ENCODE measurements at regions not wholly inside any gene's neighbourhood (a gene's known extent, or its start where the extent isn't known, plus 50 kb on each side); places are given as distances from the start of the nearest gene placed in this dataset.

DNA sequence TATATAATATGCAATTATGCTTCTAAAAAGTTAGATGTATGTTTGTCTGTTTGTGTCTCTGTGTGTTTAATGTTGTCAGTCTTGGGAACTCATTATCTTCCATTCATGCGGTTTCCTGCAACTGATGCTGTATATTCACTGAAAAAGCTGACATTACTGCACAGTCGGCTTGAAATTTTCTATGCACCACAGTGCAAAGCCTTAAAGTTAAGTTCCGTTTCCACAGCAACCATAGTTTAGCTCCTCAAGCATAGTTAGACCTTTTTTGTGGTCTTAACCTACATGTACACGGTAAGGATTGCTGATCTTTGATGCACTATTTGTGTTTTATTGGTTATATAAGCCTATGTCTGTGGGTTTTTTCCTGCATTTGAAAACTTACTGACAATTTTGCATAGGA, 309.4 kb downstream of the KCNC2 start:
- intact Hi-C loops (cut with micrococcal nuclease): no loop called here

DNA sequence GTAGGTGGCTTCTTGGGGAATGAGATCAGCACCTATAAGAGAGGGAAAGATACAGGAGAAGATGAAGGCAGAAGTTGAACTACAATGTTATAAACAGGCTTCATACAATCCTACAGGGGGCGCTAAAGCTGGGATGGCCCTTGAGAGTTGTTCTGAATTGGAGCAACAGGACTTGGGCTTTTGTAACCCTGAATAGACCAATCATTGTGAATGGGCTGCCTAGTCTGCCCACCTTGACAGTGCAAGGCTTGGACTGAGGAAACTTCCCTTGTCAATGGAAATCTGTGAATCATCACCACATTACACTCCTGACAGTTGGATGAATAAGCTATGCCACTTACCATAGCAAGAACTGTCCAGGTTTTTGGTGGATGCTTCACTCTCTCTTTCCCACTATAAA, 306.1 kb downstream of the KCNC2 start:
- intact Hi-C loops (cut with micrococcal nuclease): no loop called here

DNA sequence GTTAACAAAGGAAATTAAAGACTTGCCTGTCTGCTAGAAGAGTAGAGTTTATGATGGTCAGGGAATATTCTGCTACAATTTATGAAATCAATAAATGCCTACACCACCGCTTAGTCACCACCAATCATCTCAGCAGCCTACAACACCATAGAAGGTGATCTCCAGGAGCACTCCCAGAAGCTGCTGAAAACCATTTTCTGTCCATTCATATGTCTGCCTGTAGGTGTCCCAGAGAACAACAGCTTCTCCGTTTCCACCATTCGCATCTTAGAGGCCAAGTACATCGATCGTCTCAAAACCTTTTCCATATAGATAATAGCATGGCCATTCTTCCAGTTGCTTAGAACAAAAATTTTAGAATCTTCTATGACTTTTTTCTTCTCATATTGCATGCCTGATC, 303.4 kb downstream of the KCNC2 start:
- intact Hi-C loops (cut with micrococcal nuclease): no loop called here

DNA sequence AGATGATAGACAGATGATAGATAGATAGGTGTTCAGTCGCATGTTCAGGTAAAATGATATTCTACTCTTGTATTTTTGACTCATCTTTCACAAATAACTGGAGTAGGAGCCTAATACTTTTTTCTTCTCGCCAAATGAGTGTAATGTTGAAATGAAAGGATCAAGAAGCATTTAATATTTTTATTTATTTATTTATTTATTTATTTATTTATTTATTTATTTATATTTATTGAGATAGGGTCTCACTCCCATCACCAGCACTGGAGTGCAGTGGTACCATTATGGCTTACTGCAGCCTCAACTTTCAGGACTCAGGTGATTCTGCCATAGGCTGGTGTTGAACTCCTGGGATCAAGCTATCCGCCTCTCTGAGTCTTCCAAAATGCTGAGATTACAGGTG, 298.8 kb downstream of the KCNC2 start:
- intact Hi-C loops (cut with micrococcal nuclease): no loop called here

DNA sequence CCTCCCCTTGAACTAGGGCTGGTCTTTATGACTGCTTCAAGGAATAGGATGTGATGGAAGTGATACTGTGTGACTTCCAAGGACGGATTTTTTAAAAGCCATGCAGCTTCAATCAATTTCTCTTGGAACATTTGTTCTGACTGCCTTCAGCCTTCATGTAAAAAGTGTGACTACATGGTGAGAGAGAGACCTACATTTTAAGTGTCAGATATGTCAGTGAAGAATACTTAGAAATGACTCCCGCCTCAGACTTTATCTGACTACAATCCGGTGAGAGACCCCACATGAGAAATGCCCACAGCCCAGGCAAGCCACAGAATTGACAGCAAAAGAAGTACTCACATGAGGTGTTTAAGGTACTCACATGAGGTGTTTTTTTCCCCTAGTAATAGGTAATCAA, 295.3 kb downstream of the KCNC2 start:
- intact Hi-C loops (cut with micrococcal nuclease): no loop called here

DNA sequence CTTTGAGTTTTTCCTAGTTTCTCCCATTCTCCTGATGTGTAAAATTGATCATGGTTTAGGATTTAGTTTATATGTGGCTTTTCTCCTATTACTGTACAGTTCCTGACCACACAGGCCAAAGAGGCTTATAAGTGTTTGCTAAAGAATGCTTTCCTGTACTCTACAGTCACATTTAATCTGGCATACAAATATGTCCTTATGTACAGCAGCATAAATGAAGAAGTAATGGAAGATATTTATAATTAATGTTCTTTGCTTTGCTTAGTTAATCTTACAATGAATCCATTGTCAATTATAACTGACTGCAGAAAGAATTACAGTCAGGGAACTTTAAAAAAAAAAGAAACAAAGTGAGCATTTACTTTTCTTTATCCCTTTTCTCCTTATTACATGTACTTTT, 293.9 kb downstream of the KCNC2 start:
- intact Hi-C loops (cut with micrococcal nuclease): no loop called here

DNA sequence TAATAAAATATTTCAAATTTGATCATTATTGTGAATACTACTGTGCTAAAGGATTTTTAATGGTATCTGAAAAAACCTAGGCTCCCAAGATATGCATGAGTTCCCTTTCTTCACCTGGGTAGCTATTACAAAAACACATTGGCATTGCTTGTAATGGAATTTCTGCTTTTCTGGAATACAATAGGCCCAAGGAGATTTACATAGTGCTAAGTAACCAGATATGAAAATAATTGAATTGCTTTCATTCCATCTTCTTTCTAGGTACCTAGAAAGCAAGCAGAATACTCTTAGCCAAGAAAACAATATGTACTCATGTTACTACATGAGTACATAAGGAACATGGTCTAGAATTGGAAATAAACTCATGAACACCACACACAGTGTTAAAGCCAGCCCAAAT, 291.9 kb downstream of the KCNC2 start:
- intact Hi-C loops (cut with micrococcal nuclease): no loop called here

DNA sequence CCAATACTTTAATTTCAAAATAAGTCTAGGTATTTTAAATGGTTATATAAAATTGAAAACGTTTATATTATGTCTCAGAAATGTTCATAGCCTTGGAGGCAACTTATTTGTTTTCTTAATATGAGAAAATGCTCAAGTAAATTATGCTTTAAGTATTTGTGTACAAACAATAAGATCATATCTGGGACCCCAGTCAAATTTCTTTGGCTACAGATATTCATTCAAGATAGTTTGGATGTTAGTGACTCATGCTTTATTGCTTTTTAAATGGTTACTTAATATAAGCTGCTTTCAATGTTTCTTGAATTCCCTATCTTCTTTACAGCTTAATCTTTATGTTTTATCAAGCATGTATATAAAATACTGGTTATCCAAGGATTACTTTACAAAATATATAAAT, 291.3 kb downstream of the KCNC2 start:
- intact Hi-C loops (cut with micrococcal nuclease): no loop called here

DNA sequence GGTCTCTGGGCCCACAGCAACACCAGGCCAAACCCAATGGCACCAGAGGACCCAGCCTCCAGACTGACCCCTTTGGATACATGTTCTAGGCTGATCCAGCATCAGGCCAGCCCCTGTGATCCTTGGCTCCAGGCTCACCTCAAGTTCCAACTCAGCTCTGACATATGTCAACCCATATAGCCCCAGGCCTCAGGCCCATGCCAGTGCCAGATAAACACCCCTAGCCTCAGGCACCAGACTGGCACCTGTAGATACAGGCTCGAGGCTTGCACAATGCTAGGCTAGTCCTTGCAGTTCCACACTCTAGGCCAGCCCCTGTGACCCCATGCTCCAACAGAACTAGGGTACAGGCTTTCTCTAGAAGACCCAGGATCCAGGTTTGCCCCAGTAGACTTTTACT, 287.5 kb downstream of the KCNC2 start:
- intact Hi-C loops (cut with micrococcal nuclease): no loop called here

DNA sequence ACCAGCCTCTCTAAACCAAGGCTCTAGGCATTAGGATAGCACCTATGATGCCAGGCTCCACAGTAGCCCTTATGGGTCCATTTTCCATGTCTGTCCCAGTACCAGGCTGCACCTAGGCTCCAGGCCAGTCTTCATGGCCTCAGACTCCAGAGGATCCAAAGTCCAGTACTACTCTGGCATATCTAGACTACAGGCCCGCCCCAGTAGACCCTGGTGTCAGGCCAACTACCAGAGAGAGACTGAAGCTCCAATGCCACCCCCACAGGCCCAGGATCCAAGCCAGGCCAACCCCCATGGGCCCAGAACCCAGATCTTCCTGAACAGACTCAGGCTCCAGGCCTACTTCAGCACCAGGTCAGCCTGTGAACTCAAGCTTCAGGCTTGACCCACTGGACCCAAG, 287.0 kb downstream of the KCNC2 start:
- intact Hi-C loops (cut with micrococcal nuclease): no loop called here

DNA sequence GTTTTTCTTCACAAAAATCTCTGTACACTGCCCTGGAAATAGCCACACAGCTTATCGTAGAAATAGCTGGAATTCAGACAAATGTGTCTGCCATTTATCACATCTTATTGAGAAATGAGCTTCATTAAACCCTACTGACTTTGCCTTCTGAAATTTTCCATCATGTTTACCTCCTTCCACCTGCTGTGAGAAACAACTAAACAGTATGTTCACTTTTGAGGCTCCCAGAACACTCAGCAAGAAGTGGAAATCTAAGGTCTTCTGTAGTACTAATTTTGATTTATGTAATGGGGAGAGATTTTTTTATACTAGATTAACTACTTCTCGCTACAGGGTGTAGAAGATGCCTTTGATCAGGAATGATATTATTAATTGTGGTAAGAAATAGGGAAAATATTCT, 268.0 kb downstream of the KCNC2 start:
- intact Hi-C loops (cut with micrococcal nuclease): no loop called here

DNA sequence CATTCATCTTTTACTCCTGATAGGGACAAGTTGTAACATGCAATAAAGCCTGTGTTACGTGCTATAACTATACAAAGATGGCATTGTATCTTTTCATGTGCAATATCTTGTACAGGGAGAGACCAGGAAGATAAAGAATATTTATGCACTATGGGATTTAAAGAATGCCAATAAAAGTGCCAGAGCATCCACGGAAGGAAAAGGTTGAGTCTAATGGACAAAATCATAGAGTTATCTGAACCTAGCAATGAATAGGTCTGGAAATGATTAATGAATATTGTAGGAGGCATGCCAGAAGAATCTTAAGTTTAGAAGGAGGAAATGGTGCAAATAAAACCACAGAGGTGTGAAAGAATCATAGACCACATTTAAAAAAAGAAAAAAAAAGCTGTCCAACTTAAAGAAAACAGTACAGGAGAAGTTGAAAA, 263.9 kb downstream of the KCNC2 start:
- intact Hi-C loops (cut with micrococcal nuclease): no loop called here

DNA sequence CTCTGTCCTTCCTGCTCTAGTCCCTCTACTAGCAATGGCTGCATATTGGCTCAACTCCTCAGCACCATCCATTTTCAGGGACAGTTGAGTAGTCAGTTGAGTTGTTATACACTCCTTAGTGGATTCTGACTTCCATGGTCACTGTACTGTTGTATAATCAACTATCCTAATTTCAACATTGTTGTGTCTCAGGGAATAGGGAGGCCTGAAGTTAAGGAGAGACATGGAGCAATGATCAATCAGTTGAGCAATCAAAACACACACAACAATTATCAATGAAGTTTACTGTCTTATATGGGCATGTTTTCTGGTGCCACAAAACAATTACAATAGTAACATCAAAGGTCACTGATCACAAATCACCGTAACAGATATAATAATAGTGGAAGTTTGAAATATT, 255.9 kb downstream of the KCNC2 start:
- intact Hi-C loops (cut with micrococcal nuclease): no loop called here

DNA sequence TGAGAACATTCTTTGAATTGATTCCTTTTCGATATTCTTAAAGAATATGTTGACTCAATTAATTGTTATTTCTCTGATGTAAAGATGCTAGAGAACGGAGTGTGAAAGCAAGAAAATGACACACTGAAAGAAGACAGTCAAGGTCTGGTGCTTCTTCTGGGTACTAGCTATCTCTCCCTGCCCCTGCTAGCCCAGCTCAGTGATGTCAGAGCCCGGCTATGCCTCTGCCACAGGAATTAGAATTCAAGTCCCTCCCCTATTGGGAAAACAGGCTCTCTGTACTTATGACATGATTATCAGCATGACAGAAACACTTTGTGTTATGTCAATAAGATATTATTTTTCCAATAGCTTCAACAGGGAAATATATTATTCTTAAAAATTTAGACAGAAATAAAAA, 252.4 kb downstream of the KCNC2 start:
- intact Hi-C loops (cut with micrococcal nuclease): no loop called here

DNA sequence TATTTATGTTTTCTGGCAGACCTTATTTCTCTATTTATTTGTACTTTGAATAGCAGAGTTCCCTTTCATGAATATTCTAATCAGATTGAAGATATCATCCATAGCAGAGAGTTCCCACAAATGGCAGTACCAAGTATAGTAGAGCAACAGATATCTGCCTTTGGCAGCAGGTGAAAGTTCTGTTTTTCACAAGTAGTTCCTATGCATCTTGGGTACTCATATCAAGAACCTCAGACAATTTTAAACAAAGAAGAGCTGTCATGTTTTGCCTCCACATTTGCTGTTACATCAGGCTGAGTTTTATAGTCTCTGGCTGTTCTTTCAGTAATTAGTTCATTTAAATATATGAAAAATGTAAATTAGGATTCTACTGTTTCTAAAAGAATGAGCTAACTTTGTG, 252.0 kb downstream of the KCNC2 start:
- intact Hi-C loops (cut with micrococcal nuclease): no loop called here

DNA sequence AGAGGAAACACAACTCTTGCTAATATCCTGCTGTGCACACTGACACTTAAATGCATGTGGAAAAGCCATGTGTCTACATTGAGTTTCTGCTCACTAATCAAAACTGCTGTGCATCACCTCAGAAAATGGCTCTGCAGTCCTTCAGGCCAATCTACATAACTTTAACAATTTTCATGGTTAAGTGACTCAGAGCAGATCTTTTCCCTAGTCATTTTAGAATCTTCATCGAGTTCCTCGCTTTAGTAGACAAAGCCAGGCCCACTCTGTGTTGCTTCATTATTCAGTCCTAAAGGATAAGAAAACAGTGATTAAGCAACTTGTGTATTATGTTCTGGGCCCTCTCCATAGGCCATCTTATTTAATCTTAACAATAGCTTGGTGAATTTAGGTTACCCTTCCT, 250.0 kb downstream of the KCNC2 start:
- intact Hi-C loops (cut with micrococcal nuclease): no loop called here

DNA sequence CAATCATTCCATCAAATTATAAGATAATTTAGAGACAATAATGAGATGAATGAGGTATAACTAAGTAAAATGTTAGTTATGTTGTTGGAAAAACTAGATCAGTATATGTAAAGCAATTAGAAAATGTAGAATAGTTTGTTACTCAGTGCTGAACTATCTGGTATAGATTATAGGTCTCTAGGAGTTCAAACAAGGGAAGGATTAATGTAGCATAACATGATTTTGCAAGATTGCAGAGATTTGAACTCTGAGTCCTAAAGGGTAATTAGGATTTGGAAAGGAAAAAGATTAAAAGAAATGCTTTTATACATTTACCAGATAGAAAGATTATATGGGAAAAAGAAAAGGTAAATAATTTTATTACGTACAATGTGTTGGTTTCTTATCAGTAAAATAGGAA, 246.3 kb downstream of the KCNC2 start:
- intact Hi-C loops (cut with micrococcal nuclease): no loop called here

DNA sequence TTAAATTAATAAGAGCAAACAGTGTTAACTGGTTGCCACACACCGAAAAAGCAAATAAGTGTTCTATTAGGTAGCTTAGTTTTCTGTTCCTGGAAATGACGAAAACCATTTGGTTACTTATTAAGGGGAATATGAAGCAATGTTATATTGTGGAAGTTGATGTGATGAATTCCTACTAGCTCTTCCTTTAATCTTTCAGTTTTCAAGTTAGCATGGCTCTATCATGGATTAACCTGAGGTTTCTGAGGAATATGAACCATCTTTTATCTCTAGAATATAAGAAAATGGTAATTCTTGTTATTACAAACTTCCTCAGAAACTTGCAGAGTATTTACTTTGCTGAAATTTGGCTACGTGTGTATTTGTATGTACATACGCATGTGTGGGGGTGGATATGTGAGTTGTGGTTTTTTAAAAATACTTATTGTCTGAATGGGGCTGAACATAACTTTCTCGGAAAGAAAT, 245.7 kb downstream of the KCNC2 start:
- intact Hi-C loops (cut with micrococcal nuclease): no loop called here

DNA sequence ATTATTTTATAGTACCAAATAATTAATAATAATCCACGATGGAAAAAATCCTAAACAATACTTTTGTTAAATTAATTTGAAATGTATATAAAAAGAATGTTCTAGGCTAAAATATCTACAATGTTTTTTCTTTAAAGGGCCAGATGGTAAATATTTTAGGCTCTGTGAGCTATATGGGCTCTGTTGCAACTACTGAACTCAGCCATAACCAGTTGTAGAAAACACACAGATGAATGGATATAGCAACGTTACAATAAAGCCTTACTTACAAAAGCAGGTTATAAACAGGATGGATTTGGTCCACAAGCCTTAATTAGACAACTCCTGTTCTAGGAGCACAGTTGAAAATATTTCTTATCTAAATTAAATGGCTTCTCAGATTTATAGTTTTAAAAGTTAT, 245.2 kb downstream of the KCNC2 start:
- intact Hi-C loops (cut with micrococcal nuclease): no loop called here

DNA sequence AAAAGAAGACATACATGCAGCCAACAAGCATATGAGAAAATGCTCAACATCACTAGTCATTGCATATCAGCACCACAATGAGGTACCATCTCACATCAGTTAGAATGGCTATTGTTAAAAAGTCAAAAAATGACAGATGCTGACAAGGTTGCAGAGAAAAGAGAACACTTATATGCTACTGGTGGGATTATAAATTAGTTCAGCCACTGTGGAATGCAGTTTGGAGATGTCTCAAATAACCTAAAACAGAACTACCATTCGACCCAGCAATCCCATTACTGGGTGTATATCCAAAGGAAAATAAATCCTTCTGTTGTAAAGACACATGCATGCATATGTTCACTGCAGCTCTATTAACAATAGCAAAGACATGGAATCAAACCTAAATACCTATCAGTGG, 238.4 kb downstream of the KCNC2 start:
- intact Hi-C loops (cut with micrococcal nuclease): no loop called here

DNA sequence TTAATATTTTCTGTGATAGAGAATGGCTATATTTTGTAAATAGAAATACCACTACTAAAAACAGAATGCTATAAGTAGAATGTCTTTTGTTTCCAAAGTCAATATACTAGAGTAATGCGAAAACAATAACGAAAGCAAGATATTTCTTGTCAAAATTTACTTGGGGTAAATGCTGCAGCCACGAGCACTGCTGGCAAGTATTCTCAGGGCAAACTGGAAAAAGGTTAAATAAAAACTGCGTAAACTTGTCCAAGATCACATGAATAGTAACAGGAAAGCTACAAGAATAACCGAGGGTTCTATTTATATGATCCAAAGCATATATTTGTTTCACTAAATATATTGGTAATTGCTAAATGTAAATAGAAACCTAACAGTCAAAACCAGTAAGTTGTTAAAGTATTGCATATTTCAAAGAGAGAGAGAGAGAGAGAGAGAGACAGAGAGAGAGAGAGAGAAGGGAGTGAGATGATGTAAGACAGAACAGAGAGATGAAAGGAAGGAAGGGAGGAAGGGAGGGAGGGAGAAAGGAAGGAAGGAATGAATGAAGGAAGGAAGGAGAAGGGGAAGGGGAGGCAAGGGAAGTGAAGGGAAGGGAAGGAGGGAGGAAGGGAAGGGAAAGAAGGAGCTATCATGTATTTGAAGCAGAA, 231.7 kb downstream of the KCNC2 start:
- intact Hi-C loops (cut with micrococcal nuclease): no loop called here

DNA sequence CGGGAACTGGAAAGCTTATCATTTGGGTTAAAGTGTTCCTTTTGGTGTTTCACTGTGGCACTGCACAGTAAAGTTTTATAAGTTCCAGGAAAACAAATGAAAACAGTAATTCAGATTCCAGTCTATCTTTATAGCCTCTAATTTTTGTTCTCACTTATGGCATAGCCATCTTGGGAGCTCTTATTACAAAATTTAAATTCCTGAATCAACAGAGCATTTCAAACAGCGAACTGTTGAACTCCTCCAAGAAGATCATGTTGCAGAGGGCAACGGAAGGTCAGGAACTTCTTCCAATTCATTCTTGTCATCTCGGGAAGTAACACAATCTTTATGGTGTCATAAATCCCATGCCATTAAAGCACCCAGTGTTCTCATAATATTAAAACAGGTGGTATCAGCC, 229.1 kb downstream of the KCNC2 start:
- intact Hi-C loops (cut with micrococcal nuclease): no loop called here

DNA sequence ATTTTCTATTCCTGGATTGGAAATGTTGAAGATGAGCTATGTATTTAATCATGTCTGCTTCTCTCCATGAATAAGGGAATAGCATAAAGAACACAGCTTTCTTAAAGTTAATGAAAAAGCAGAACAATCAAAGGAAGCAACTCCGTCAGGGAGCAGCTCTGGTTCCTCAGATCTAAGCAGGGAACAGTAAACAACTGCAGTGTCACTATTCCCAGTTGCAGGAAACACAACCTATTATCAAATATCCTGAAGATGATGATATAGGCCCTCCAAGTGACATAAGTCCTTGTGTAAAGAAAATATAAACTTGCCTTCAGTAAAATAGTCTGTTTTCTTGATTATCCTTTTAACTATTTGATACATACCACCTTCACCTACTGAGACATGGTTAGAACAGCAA, 228.1 kb downstream of the KCNC2 start:
- intact Hi-C loops (cut with micrococcal nuclease): no loop called here

DNA sequence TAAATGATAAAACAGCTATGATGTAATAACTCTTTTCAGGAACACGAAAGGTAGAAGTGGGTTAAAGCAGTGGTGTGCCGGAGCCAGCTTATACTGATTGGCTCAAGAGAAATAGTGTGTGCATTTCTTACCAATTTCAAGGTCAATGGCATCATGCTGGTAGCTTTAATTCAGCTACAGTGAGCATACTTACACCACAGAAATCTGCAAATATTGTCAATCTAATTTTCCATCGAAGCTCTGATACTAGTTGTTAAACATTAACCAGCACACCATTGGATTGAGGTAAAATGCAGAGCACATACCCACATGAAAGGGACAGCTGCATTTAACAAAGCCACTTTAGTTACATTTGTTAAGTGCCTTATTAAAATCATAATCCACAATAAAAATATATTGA, 225.7 kb downstream of the KCNC2 start:
- intact Hi-C loops (cut with micrococcal nuclease): no loop called here
